ENCODE measurements at regions not wholly inside any gene's neighbourhood (a gene's known extent, or its start where the extent isn't known, plus 50 kb on each side); places are given as distances from the start of the nearest gene placed in this dataset.
"Not testable (repeated sequence)": the region's sequence is repeated elsewhere in the genome, so short reads cannot be mapped to it uniquely, and the experiment has no call there.

GRCh38 chr20:40634891-40635290 lies 54.1 kb downstream of the MAFB start:
- no peak for DNase-seq

DNA sequence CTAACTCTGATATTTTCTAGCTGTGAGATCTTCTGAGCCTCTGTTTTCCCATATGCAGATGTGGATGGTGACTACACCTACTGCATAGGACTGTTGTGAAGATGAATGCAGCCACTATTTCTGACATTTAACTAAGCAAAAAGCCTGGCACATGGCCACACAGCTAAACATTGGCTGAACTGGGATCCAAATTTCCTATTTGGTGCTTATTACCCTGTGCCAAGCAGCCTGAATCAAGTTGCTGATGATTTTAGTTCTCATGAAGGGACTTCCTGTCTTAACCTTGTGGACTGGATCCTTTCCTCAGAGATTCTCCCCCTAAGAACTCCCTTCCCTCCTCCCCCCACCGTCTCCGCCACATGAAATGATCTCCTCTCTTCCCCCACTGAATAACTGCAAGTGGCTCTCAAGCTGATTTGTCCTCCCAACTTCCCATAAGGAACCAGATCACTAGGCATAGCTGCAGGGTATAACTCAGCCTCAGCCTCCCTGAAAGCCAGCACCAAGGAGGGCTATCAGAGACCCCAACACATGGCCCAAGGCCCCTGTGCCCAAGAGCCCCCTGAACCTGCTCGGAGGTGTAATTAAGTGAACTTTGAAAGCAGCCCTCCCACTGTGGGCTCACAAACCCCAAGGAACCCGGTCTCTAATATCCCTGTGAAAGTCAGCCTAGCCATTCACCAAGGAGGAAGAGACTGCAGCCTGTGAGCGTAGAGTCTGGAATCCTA lies 55.7 kb downstream of the MAFB start:
- no peak for DNase-seq

DNA sequence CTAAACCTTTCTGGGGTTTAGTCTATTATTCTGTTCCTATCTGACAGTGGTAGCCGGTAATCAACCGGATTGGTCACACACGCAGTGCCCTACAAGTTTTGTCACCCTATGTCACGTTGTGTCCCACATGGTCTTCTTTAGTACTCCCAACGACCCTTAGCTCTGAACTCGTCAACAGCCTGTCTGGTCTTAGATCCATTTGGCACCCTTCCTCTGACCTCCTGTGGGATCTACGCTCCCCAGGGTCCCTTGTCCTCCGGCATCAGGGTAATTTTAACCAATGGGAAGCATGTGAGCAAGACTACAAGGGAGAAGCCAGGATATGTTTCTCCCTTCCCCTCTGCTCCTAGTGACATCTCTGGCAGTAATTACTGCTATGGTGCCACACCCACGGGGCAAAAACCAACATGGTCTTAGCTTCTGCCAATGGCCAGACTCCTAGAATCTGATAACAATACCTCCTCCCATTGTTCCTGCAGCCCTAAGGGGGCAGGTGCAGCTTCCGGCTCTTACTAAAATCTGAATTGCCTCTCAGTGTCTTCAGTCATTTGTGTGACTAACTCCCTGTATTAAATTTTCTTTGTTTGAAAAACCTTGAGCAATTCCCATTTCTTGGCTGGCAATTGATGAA lies 56.6 kb downstream of the MAFB start:
- DNase-seq = no peak

DNA sequence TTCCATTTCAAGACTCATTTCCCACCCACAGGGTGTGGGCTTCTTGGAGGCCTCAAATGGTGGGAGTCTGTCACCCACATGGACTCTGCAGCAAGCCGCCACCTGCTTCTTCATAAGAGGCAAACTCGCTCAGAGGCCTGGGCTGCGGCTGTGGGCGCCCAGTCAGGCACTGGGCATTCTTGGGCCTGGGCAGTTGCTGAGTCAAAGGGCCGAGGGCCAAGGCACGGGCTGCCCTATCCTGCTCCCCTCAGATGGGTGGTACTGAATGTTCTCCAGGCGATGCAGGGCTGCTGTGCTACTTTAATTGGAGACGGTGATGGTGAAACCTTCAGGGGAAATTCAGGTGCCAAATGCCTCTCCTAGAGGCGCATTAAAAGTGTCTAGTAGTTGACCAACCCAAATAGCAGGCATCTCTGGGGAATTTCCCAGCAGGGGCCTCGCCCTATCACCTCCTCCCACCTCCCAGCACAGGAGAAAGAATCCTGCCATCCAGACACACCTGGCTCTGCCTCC lies 57.9 kb downstream of the MAFB start:
- no peak for DNase-seq

- no peak for DNase-seq
These were observed 58.3 kb downstream of the MAFB start for GRCh38 chr20:40630713-40631112.

- no peak for DNase-seq
These were observed 58.9 kb downstream of the MAFB start for GRCh38 chr20:40630099-40630498.

- no peak for DNase-seq
These were observed 60.2 kb downstream of the MAFB start for GRCh38 chr20:40628877-40629276.

DNA sequence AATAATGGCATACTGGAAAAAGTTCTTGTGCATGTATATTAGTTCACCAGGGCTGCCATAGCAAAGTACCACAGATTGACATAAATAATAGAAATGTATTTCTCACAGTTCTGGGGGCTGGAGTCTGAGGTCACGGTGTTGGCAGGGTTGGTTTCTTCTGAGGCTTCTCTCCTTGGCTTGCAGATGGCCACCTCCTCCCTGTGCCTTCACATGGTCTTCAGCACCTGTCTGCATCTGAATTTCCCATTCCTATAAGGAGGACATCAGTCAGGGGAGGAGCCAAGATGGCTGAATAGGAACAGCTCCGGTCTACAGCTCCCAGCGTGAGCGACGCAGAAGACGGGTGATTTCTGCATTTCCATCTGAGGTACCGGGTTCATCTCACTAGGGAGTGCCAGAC lies 70.0 kb downstream of the MAFB start:
- DNase-seq = not testable (repeated sequence)

DNA sequence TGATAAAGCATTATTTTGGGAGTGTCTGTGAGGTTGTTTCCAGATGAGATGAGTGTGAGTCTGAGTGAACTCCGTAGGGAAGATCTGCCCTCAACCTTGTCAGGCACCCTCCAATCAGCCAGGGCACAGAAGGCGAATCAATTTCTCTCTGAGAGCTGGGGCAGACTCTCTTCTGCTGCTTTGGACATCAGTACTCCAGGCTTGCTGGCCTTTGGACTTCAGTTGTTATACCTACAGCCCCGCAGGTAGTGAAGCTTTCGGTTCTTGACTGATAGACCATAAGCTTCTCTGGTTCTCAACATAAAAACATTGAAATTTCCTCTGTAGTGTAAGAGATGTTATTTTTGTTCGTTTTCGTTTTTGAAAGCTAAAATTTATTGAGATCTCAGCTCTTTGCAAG lies 71.4 kb downstream of the MAFB start:
- no peak for DNase-seq

DNA sequence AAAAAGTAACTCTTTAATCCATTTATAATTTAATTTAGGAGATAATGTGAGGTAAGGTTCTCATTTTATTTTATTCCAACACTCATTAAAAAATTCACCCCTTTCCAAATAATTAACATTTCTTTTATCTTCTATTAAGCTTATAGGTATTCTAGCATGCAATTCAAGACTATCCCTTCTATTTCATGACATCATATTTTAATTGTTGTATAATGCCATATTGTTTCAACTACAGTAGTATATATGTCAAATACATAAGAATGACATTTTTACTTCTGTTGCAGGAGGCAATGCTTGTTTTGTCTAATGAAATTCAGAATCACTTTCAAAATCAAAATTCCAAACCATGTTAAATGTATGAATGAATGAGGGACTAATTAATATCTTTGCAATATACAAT lies 76.2 kb downstream of the MAFB start:
- no peak for DNase-seq

- DNase-seq = no peak
These were observed 76.8 kb downstream of the MAFB start for GRCh38 chr20:40612247-40612646.

- DNase-seq = no peak
These were observed 78.3 kb downstream of the MAFB start for GRCh38 chr20:40610730-40611129.

DNA sequence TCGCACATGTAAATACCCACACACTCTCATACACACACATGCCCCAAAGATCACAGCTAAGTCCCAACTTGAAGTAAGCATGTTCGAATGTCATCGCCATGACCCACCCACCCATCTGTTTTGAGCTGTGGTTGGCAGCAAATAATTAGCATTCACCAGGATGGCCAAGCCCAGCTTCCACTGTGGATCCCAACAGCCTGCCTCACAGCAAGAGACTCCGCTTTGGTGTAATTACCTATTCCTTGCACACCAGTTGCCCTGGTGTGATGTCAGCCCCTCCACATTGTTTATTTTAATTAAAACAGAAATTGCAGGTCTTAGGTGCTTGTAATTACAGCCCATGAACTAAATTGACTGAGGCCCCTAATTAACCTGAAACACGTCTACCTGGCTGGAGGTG lies 81.1 kb downstream of the MAFB start:
- DNase-seq = no peak

DNA sequence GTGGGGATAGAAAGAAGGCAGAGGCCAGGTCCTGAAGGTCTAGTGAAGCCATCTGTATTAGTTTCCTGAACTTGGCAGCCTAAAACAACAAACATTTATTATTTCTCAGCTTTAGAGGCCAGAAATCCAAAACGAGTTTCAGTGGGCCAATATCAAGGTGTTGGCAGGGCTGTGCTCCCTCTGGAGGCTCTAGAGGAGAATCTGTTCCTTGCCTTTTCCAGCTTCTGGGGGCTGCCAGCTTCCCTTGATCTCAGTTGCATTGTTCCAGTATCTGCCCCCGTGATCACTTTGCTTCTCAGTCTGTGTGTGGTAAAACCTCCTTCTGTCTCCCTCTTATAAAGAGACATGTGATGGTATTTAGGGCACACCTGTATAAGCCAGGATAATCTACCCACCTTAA lies 82.4 kb downstream of the MAFB start:
- DNase-seq = no peak

- no peak for DNase-seq
These were observed 82.8 kb downstream of the MAFB start for GRCh38 chr20:40606237-40606636.

DNA sequence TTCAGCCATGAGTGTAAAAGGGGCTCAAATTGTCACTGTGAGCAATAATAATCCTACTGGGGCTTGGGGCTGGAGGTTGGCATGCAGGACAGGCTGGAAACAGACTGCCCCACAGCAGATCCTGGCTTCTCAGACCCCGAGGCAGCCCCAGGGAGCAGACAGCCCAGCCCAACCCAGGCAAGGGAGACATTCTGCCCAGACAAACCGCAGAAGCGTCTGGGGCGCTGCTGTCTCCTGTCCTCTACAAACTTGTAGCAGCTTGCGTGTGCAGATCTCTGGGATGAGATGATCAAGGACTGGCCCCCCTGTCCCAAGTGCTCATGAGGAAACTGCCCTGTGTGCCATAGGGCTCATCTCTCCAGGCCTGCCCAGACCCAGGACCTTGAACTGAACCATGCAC lies 84.6 kb downstream of the MAFB start:
- no peak for DNase-seq

DNA sequence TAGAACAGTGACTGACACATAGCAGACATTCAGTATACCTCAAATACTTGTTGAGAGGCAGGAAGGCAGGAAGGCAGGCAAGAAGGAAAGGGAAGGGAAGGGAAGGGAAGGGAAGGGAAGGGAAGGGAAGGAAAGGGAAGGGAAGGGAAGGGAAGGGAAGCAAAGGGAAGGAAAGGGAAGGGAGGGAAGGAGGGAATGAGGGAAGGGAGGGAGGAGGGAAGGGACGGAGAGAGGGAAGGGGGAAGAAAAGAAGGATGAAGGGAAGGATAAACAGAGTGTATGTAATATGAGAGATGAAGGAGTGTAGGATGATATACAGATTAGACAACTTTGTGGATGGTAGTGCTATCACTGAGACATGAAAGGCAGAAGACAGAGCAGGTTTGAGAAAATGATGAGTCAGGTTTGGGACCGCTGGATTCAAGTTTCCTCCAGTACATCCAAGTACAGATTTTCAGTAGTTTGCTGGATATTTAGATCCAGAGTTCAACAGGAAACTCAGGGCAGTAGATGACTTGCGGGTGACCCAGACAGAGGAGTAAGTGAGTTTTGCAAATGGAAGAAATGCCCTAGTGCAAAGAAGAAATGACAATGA lies 85.9 kb downstream of the MAFB start:
- DNase-seq = no peak

GRCh38 chr20:40602381-40602780 lies 86.7 kb downstream of the MAFB start:
- DNase-seq = no peak

- DNase-seq = no peak
These were observed 88.4 kb downstream of the MAFB start for GRCh38 chr20:40600441-40601219.

DNA sequence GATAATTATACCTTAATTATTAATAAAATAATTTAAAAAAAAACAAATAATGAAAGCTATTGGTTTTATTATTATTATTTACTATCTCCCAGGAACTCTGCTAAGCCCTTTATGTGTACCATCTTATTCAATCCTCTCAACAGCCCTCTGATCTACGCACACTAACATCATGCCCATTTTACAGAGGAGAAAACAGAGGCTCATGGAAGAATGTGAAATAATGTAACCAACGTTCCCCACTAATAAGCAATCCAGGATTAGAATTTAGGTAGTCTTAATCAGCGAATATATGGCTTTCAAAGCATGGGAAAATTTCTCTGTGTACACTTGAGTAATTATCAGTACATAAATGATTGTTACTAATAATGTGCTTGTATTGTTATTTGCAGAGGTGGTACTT lies 89.0 kb downstream of the MAFB start:
- DNase-seq = no peak

DNA sequence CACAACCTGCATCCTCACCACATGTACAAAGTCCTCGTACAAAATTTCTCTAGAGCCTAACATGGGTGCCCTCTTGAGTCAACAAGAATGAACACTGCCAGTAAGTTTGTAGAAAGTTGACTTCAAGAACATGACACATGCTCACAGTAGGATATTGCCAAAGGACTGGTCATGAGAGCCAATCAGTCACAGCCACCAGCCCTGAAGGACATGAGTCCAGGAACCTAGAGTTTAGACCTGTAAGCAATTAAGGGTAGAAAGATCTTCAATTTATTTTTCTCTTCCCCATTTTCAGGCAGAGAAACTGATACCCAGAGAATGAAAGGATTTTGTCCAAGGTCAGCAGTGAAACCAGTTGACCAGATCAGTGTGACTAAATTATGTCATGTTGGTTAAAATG lies 96.1 kb downstream of the MAFB start:
- no peak for DNase-seq

- no peak for DNase-seq
These were observed 97.5 kb downstream of the MAFB start for GRCh38 chr20:40591536-40591935.

DNA sequence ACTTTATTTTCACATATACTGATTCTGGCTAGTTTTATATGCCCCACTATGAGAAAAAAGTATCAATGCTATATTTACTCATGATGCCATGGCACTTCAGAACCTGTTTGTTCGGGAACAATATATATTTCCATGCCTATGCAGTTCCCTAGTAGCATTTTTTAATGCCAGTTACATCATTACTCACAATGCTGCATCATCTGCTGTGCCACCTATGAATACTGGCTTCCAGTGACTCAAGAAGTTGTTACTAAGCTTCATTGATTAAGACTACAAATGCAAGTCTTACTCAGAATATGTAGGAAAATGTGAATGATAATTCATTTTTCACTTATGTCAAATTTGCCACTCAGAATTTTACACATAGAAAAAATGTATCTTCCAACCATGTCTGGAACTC lies 97.9 kb downstream of the MAFB start:
- no peak for DNase-seq

- no peak for DNase-seq
These were observed 99.5 kb downstream of the MAFB start for GRCh38 chr20:40589581-40589980.
